ENCODE measurements at regions not wholly inside any gene's neighbourhood (a gene's known extent, or its start where the extent isn't known, plus 50 kb on each side); places are given as distances from the start of the nearest gene placed in this dataset.
A peak's percentile ranks its signal among the peaks of the same experiment; 100 is the strongest.

- DNase-seq (ENCODE audit: low spot score), result peak; percentile 30
- Histone ChIP-seq H4K20me1 (ENCODE audit: insufficient read depth, poor library complexity, severe bottlenecking) (no peaks in the 10 kb centered on the region), H3K9me3 (ENCODE audit: low read depth) (no peaks in the 10 kb centered on the region), H3K9me2 (replicated peaks; ENCODE audit: insufficient read depth) (no peaks in the 10 kb centered on the region), H3K79me2 (no peaks in the 10 kb centered on the region), H3K27me3 (no peaks in the 10 kb centered on the region), H3K27ac (no peak overlapping the region), H2AFZ (no peak overlapping the region), H3K4me2 (no peak overlapping the region), H3K36me3 (replicated peaks; ENCODE audit: insufficient read depth, low read depth) (no peaks in the 10 kb centered on the region), H3K4me3 (no peak overlapping the region), H3K4me1 (ENCODE audit: insufficient read depth) (no peaks in the 10 kb centered on the region)
- 55% methylated on average over 5 of the region's 5 CpGs for WGBS (ENCODE audit: low lambda C conversion rate, missing lambda C conversion rate)
- TF ChIP-seq, protein P1, sequence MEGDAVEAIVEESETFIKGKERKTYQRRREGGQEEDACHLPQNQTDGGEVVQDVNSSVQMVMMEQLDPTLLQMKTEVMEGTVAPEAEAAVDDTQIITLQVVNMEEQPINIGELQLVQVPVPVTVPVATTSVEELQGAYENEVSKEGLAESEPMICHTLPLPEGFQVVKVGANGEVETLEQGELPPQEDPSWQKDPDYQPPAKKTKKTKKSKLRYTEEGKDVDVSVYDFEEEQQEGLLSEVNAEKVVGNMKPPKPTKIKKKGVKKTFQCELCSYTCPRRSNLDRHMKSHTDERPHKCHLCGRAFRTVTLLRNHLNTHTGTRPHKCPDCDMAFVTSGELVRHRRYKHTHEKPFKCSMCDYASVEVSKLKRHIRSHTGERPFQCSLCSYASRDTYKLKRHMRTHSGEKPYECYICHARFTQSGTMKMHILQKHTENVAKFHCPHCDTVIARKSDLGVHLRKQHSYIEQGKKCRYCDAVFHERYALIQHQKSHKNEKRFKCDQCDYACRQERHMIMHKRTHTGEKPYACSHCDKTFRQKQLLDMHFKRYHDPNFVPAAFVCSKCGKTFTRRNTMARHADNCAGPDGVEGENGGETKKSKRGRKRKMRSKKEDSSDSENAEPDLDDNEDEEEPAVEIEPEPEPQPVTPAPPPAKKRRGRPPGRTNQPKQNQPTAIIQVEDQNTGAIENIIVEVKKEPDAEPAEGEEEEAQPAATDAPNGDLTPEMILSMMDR (IDR thresholded peaks at IDR 0.05; ENCODE audit: poor library complexity), result peak; percentile 67
- TF ChIP-seq EZH2phosphoT487 (IDR thresholded peaks at IDR 0.05; ENCODE audit: low read depth, severe bottlenecking, unreplicated experiment) (no peak), EZH2 (IDR thresholded peaks at IDR 0.05; ENCODE audit: borderline replicate concordance) (no peak)
Measured at GRCh38 chr13:62119739-62120700, 704.4 kb upstream of the PCDH20 start.

DNA sequence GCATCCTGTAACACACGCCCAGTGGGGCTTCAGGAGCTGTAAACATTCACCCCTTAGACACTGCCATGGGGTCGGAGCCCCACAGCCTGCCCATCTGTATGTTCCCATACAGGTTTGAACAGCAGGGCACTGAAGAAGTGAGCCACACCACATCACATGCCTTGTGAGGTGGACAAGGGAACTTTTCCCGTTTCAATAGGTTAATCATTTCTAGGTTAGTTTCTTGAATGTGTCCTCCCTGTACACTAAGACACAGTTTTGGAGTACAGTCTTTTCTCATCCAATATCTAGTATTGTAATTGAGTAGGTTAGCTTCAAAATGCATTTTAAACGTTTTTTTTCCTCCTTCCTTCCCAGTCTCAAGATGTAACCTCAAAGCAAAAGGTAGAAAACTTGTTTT, 700.2 kb upstream of the PCDH20 start:
- H3K27ac ChIP-seq, result no peak overlapping the region
- H2AFZ ChIP-seq, result no peak overlapping the region
- peaks cover 3% of the 10 kb centered on the region for H3K4me1 ChIP-seq (ENCODE audit: insufficient read depth)
- no peak for TF ChIP-seq EZH2phosphoT487 (IDR thresholded peaks at IDR 0.05; ENCODE audit: low read depth, severe bottlenecking, unreplicated experiment)
- TF ChIP-seq EZH2 (IDR thresholded peaks at IDR 0.05; ENCODE audit: borderline replicate concordance), result no peak
- TF ChIP-seq, protein P1 (IDR thresholded peaks at IDR 0.05; ENCODE audit: poor library complexity), result no peak
- no peaks in the 10 kb centered on the region for H3K9me3 ChIP-seq (ENCODE audit: low read depth)
- H3K27me3 ChIP-seq, result no peaks in the 10 kb centered on the region
- no peak overlapping the region for H3K4me2 ChIP-seq
- no peaks in the 10 kb centered on the region for H3K9me2 ChIP-seq (replicated peaks; ENCODE audit: insufficient read depth)
- H4K20me1 ChIP-seq (ENCODE audit: insufficient read depth, poor library complexity, severe bottlenecking), result no peaks in the 10 kb centered on the region
- H3K79me2 ChIP-seq, result no peaks in the 10 kb centered on the region
- no peaks in the 10 kb centered on the region for H3K36me3 ChIP-seq (replicated peaks; ENCODE audit: insufficient read depth, low read depth)
- no peak overlapping the region for H3K4me3 ChIP-seq
- DNase-seq (ENCODE audit: low spot score), result no peak
- WGBS (ENCODE audit: low lambda C conversion rate, missing lambda C conversion rate), result 83% methylated on average over 4 of the region's 4 CpGs

DNA sequence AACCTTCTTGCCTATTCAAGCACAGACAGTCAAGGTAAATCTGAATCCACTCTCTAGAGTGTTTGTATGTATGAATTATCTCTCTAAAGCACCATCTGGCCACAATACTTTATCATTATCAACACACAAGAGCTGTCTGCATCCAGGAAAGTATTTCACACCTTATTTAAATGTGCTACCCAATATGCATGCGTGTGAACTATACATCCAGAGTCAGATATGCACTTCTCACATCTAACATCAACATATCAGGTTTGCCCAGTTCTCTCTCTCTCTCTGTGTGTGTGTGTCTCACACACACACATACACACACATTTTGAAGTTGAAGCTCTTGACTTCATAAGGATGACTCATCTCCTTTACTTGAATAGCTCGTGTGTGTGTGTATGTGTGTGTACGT, 697.5 kb upstream of the PCDH20 start:
- Histone ChIP-seq H3K4me3 (no peak overlapping the region), H3K79me2 (no peaks in the 10 kb centered on the region), H3K36me3 (replicated peaks; ENCODE audit: insufficient read depth, low read depth) (no peaks in the 10 kb centered on the region), H3K9me3 (ENCODE audit: low read depth) (no peaks in the 10 kb centered on the region), H2AFZ (no peak overlapping the region), H3K27me3 (no peaks in the 10 kb centered on the region), H3K9me2 (replicated peaks; ENCODE audit: insufficient read depth) (no peaks in the 10 kb centered on the region), H3K4me1 (ENCODE audit: insufficient read depth) (peaks cover 3% of the 10 kb centered on the region), H3K27ac (no peak overlapping the region), H4K20me1 (ENCODE audit: insufficient read depth, poor library complexity, severe bottlenecking) (no peaks in the 10 kb centered on the region), H3K4me2 (no peak overlapping the region)
- 64% methylated on average over 3 of the region's 3 CpGs for WGBS (ENCODE audit: low lambda C conversion rate, missing lambda C conversion rate)
- TF ChIP-seq EZH2phosphoT487 (IDR thresholded peaks at IDR 0.05; ENCODE audit: low read depth, severe bottlenecking, unreplicated experiment) (no peak), EZH2 (IDR thresholded peaks at IDR 0.05; ENCODE audit: borderline replicate concordance) (no peak)
- TF ChIP-seq, protein P1 (IDR thresholded peaks at IDR 0.05; ENCODE audit: poor library complexity), result no peak
- no peak for DNase-seq (ENCODE audit: low spot score)

All from hepatocyte (in vitro differentiated cells).